ENCODE measurements at regions not wholly inside any gene's neighbourhood (a gene's known extent, or its start where the extent isn't known, plus 50 kb on each side); places are given as distances from the start of the nearest gene placed in this dataset.

DNA sequence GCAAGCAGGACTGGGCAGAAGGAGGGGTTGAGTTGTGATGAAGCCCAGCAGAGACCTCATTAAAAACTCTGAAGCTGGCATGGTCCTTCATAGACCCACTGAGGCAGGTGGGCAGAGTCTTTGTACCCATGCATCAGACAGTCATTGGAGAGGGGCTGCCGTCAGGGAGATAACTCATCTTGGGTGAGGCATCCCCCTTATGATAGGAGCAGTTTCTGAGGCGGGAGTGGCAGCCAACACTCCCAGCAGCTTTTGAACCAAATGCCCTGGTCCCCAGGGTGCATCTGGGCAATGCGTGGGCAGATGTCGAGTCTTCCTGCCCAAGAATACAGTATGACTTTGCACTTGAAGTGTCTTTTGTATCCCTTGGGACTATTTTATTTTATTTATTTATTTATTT is 68.1 kb downstream of the HTR5A start:
- no peak for TF ChIP-seq CTCF (IDR thresholded peaks at IDR 0.05)
- ATAC-seq: no peak
- intact Hi-C loops (cut with micrococcal nuclease): no loop called here
- H3K27me3 Mint-ChIP-seq: peaks cover 12% of the 10 kb centered on the region
- H3K27ac Mint-ChIP-seq: no peak overlapping the region
- no peak for DNase-seq
- ChIA-PET CTCF (no interaction called here), POLR2A (no interaction called here)
- H3K36me3 Mint-ChIP-seq (ENCODE audit: low read depth): no peaks in the 10 kb centered on the region
- no peaks in the 10 kb centered on the region for H3K4me1 Mint-ChIP-seq (ENCODE audit: low read depth)
- H3K9me3 Mint-ChIP-seq: no peaks in the 10 kb centered on the region
- no peak overlapping the region for H3K4me3 Mint-ChIP-seq

DNA sequence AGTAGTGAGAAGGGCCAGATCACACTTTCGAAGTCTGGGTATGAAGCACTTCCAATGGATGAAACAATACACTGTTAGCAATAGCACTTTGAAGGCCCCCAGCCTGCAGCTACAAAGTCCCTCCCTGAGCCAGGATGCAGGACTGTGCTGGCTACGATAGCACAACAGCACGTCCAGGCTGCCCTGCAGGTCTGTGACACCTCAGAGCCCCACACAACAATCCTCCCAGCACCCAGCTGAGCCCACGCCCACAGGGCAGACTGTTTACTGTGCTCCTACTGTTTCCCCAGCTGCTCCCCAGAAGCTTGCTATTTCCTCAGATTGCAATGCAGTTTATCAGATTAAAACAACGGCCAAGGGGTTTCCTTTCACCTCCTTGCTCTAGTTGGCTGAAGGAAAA is 71.4 kb downstream of the HTR5A start:
- Mint-ChIP-seq H3K36me3 (ENCODE audit: low read depth) (no peaks in the 10 kb centered on the region), H3K27ac (no peak overlapping the region), H3K4me3 (no peak overlapping the region), H3K4me1 (ENCODE audit: low read depth) (no peaks in the 10 kb centered on the region), H3K27me3 (peaks cover 14% of the 10 kb centered on the region), H3K9me3 (no peaks in the 10 kb centered on the region)
- intact Hi-C loops (cut with micrococcal nuclease): no loop called here
- ATAC-seq (no peak), DNase-seq (no peak)
- ChIA-PET POLR2A (no interaction called here), CTCF (no interaction called here)
- no peak for TF ChIP-seq CTCF (IDR thresholded peaks at IDR 0.05)

DNA sequence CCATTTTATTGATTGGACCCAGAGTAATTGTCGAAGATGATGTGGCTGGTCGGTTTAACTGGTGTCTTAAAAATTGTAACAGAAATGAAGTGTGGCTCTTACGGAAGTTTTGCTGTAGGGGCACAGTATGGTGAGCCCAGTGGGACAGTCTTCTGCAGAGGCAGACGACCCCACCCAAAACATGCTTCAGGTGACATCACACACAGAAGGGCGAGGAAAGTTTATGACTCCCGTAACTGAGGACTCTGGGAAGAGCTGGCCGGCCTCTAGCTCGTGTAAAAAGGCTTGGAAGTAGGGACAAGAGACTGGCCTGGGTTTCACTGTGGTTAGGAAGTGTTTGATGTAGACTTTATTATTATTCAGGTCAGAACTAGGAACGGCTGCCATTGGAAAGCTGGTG is 73.3 kb downstream of the HTR5A start:
- DNase-seq: no peak
- no peaks in the 10 kb centered on the region for H3K9me3 Mint-ChIP-seq
- no peaks in the 10 kb centered on the region for H3K4me1 Mint-ChIP-seq (ENCODE audit: low read depth)
- H3K27me3 Mint-ChIP-seq: peaks cover 15% of the 10 kb centered on the region
- no peak for ATAC-seq
- H3K36me3 Mint-ChIP-seq (ENCODE audit: low read depth): no peaks in the 10 kb centered on the region
- ChIA-PET POLR2A (no interaction called here), CTCF (interaction anchor here (0.5 to 0.7 kb wide), 2 partner anchors 25 to 217 kb away, joined by 3 to 4 read pairs; no protein-coding TSS in a partner anchor)
- TF ChIP-seq CTCF (IDR thresholded peaks at IDR 0.05): no peak
- H3K27ac Mint-ChIP-seq: no peak overlapping the region
- intact Hi-C loops (cut with micrococcal nuclease): no loop called here
- no peak overlapping the region for H3K4me3 Mint-ChIP-seq

DNA sequence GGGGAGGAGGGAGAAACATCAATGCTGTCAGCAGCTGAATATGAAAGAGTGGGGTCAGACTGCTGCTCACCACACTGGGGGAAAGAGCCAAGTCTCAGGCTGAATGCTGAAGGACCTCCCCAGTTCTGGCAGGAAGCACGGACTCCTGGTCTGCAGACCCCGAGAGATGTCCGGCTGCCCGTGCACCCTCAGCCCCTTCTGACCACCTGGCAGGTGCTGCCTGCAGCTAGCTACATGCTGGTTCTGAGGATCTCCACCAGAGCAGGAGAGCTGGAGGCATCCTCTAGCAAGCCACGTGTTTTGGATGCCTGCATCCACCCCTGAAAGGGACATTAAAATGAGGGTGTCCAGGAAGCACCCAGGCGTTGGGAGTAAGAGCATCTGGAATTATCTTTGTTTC is 74.2 kb downstream of the HTR5A start:
- H3K27ac Mint-ChIP-seq: no peak overlapping the region

More for the DNA sequence above, 74.2 kb downstream of the HTR5A start:
- Mint-ChIP-seq H3K4me3 (no peak overlapping the region), H3K36me3 (ENCODE audit: low read depth) (no peaks in the 10 kb centered on the region), H3K4me1 (ENCODE audit: low read depth) (no peaks in the 10 kb centered on the region), H3K9me3 (no peaks in the 10 kb centered on the region), H3K27me3 (peaks cover 13% of the 10 kb centered on the region)
- ChIA-PET CTCF (interaction anchor here (0.7 kb wide), 1 partner anchor 218 kb away, joined by 4 read pairs; no protein-coding TSS in a partner anchor), POLR2A (no interaction called here)
- ATAC-seq: no peak
- TF ChIP-seq CTCF (IDR thresholded peaks at IDR 0.05): no peak
- intact Hi-C loops (cut with micrococcal nuclease): no loop called here
- no peak for DNase-seq
